ENCODE measurements at regions not wholly inside any gene's neighbourhood (a gene's known extent, or its start where the extent isn't known, plus 50 kb on each side); places are given as distances from the start of the nearest gene placed in this dataset.

- Mint-ChIP-seq H3K4me3 (no peak overlapping the region), H3K4me1 (no peaks in the 10 kb centered on the region; the same call in 1 of the 2 replicates), H3K27ac (no peak overlapping the region), H3K9me3 (peaks cover 10% of the 10 kb centered on the region), H3K36me3 (peaks cover 3% of the 10 kb centered on the region), H3K27me3 (ENCODE audit: low read depth) (peaks cover 20% of the 10 kb centered on the region)
- DNase-seq (ENCODE audit: low spot score) (no peak), ATAC-seq (no peak)
- POLR2A ChIA-PET = no interaction called here
- CTCF ChIA-PET = no interaction called here
- TF ChIP-seq TCF7 (CRISPR knock-in tag; IDR thresholded peaks at IDR 0.05; ENCODE audit: low read depth) = no peak
- no peak for TF ChIP-seq E2F5 (CRISPR knock-in tag; IDR thresholded peaks at IDR 0.05)
These were observed 184.2 kb downstream of the SLITRK6 start for GRCh38 chr13:85615031-85615430.

- H3K36me3 Mint-ChIP-seq = 0 out of 2 replicates have a peak, but pooled peaks cover 4% of the 10 kb centered on the region
- POLR2A ChIA-PET = no interaction called here
- ATAC-seq (no peak), DNase-seq (ENCODE audit: low spot score) (no peak)
- H3K4me3 Mint-ChIP-seq = no peak overlapping the region
- H3K4me1 Mint-ChIP-seq = peaks cover 20% of the 10 kb centered on the region
- CTCF ChIA-PET = no interaction called here
- H3K9me3 Mint-ChIP-seq = peaks cover 9% of the 10 kb centered on the region
- TF ChIP-seq FOXK1 (CRISPR knock-in tag; IDR thresholded peaks at IDR 0.05) (no peak), CTCF (IDR thresholded peaks at IDR 0.05) (no peak), USF1 (CRISPR knock-in tag; IDR thresholded peaks at IDR 0.05) (no peak), CREB1 (CRISPR knock-in tag; IDR thresholded peaks at IDR 0.05) (no peak), NFYB (CRISPR knock-in tag; conservative IDR thresholded peaks at IDR 0.05; ENCODE audit: low read depth) (no peak)
- no peak overlapping the region for H3K27ac Mint-ChIP-seq
- H3K27me3 Mint-ChIP-seq (ENCODE audit: low read depth) = no peaks in the 10 kb centered on the region; the same call in none of the 2 replicates
These were observed 189.2 kb downstream of the SLITRK6 start for GRCh38 chr13:85610024-85610423.

GRCh38 chr13:85608255-85608829 lies 190.9 kb downstream of the SLITRK6 start:
- Mint-ChIP-seq H3K4me3 (no peak overlapping the region), H3K27ac (no peak overlapping the region), H3K9me3 (peaks cover 9% of the 10 kb centered on the region), H3K4me1 (peaks cover 20% of the 10 kb centered on the region), H3K27me3 (ENCODE audit: low read depth) (no peaks in the 10 kb centered on the region; the same call in 1 of the 2 replicates), H3K36me3 (0 out of 2 replicates have a peak, but pooled peaks cover 4% of the 10 kb centered on the region)
- ATAC-seq (peak; percentile 97), DNase-seq (ENCODE audit: low spot score) (peak; percentile 21)
- TF ChIP-seq MYBL2 (CRISPR knock-in tag; IDR thresholded peaks at IDR 0.05) = no peak
- TF ChIP-seq ESRRA (CRISPR knock-in tag; IDR thresholded peaks at IDR 0.05; ENCODE audit: borderline replicate concordance) = no peak
- no peak for TF ChIP-seq STAT6 (CRISPR knock-in tag; conservative IDR thresholded peaks at IDR 0.05; ENCODE audit: low read depth)
- no peak for TF ChIP-seq CBFB (CRISPR knock-in tag; IDR thresholded peaks at IDR 0.05; ENCODE audit: low read depth)
- no peak for TF ChIP-seq ZNF532 (CRISPR knock-in tag; IDR thresholded peaks at IDR 0.05; ENCODE audit: borderline replicate concordance)
- 0 out of 2 replicates have a peak, but pooled peaks have one; percentile 22 for TF ChIP-seq MAX (CRISPR knock-in tag; IDR thresholded peaks at IDR 0.05)
- TF ChIP-seq NR1H2 (CRISPR knock-in tag; IDR thresholded peaks at IDR 0.05) = no peak
- no peak for TF ChIP-seq CDX4 (CRISPR knock-in tag; IDR thresholded peaks at IDR 0.05; ENCODE audit: borderline replicate concordance)
- 0 out of 2 replicates have a peak, but pooled peaks have one; percentile 37 for TF ChIP-seq TEAD1 (CRISPR knock-in tag; IDR thresholded peaks at IDR 0.05)
- no peak for TF ChIP-seq ELF4 (CRISPR knock-in tag; IDR thresholded peaks at IDR 0.05; ENCODE audit: low read depth)
- ChIA-PET POLR2A (no interaction called here), CTCF (no interaction called here)
